ENCODE measurements at regions not wholly inside any gene's neighbourhood (a gene's known extent, or its start where the extent isn't known, plus 50 kb on each side); places are given as distances from the start of the nearest gene placed in this dataset.

- TF ChIP-seq POLR2A (IDR thresholded peaks at IDR 0.05) (no peak), EP300 (IDR thresholded peaks at IDR 0.05) (no peak), CTCF (IDR thresholded peaks at IDR 0.05) (no peak)
- intact Hi-C loops (cut with DNase I): no loop called here
- H3K4me3 ChIP-seq: no peak overlapping the region
These were observed 472.8 kb downstream of the OLFM4 start for GRCh38 chr13:53501387-53501786.

GRCh38 chr13:53507741-53508140 is 479.1 kb downstream of the OLFM4 start:
- Histone ChIP-seq H3K9me3 (no peaks in the 10 kb centered on the region), H3K4me1 (ENCODE audit: insufficient read depth) (no peaks in the 10 kb centered on the region), H3K36me3 (no peaks in the 10 kb centered on the region), H3K27ac (no peak overlapping the region), H3K27me3 (no peaks in the 10 kb centered on the region), H3K4me3 (no peak overlapping the region)
- 39 to 46% (median 42%) methylated on average over 4 of the region's 4 CpGs for WGBS, 3 donors
- TF ChIP-seq EP300 (IDR thresholded peaks at IDR 0.05) (no peak), CTCF (IDR thresholded peaks at IDR 0.05) (no peak), POLR2A (IDR thresholded peaks at IDR 0.05) (no peak)
- intact Hi-C loops (cut with DNase I): no loop called here
- DNase-seq: no peak

More at GRCh38 chr13:53501387-53501786, 472.8 kb downstream of the OLFM4 start:
- Histone ChIP-seq H3K9me3 (no peaks in the 10 kb centered on the region), H3K27ac (no peak overlapping the region), H3K4me1 (ENCODE audit: insufficient read depth) (no peaks in the 10 kb centered on the region), H3K27me3 (no peaks in the 10 kb centered on the region), H3K36me3 (no peaks in the 10 kb centered on the region)
- DNase-seq: no peak

DNA sequence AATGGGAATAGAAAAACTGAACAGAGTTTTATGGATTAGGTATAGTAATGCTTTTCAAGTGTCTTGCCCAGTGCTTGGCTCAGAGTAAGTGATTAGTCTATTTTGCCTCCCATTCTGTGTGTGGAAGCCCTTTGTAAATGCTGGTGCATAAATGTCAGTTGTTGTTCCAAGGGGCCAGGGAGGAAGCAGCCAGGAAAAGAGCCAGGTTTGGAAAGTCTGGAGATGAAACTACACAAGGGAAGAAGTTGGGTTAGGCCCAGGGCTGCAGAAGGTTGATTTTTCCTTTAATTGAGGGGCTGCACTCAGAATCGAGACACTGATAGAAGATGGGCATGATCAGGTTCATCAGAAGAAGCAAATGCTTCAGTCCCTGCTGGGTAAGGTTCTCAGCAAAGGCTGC is 484.0 kb downstream of the OLFM4 start:
- Histone ChIP-seq H3K36me3 (no peaks in the 10 kb centered on the region), H3K27ac (no peak overlapping the region), H3K4me3 (no peak overlapping the region), H3K27me3 (no peaks in the 10 kb centered on the region), H3K4me1 (ENCODE audit: insufficient read depth) (no peaks in the 10 kb centered on the region), H3K9me3 (no peaks in the 10 kb centered on the region)
- no peak for TF ChIP-seq POLR2A (IDR thresholded peaks at IDR 0.05)
- TF ChIP-seq CTCF (IDR thresholded peaks at IDR 0.05): no peak
- TF ChIP-seq EP300 (IDR thresholded peaks at IDR 0.05): no peak
- intact Hi-C loops (cut with DNase I): no loop called here
- 21 to 27% (median 23%) methylated on average over 1 of the region's 1 CpG for WGBS, 3 donors
- DNase-seq: no peak

DNA sequence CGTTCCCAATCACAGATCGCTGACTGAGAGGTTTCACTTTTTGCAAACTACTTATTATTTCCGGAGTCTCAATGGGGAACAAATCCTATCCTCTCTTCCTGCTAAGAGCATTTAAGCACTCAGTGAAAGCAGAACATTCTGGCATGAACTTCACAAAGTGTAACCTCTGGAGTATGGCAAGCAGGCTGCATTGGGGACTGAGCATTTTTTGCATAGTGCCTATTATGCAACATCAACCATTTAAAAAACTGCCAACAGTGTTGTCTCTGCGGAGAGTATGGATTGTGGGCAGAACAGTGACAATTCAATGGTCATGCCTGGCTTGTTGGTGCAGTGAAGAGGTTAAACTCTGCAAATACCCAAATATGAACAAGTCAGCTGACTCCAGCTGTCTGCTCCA is 484.6 kb downstream of the OLFM4 start:
- H3K27me3 ChIP-seq: no peaks in the 10 kb centered on the region
- no peaks in the 10 kb centered on the region for H3K4me1 ChIP-seq (ENCODE audit: insufficient read depth)
- 63 to 73% (median 66%) methylated on average over 4 of the region's 4 CpGs for WGBS, 3 donors
- no peak overlapping the region for H3K27ac ChIP-seq
- intact Hi-C loops (cut with DNase I): no loop called here
- H3K36me3 ChIP-seq: no peaks in the 10 kb centered on the region
- no peak for TF ChIP-seq POLR2A (IDR thresholded peaks at IDR 0.05)
- no peak for TF ChIP-seq CTCF (IDR thresholded peaks at IDR 0.05)
- TF ChIP-seq EP300 (IDR thresholded peaks at IDR 0.05): no peak
- no peaks in the 10 kb centered on the region for H3K9me3 ChIP-seq
- DNase-seq: no peak
- no peak overlapping the region for H3K4me3 ChIP-seq

DNA sequence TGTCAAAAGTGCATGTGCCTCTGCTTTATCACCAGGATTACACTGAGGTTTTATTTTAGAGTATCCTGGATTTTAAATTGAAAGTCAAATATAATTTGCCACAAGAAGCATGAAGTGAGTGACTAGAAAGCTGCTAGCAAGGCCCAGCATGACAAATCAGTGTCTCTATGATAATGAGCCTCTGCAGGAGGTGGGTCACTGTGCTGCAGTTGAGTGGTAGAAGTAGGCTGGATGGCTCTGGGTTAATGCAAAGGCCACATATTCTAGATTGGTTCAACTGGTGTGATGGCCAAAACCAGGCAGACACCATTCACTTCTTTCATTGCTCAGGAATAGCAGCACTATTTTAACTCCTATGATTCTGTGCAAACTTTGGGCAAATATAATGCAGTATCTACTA is 491.5 kb downstream of the OLFM4 start:
- Histone ChIP-seq H3K27ac (no peak overlapping the region), H3K27me3 (no peaks in the 10 kb centered on the region), H3K9me3 (no peaks in the 10 kb centered on the region), H3K36me3 (no peaks in the 10 kb centered on the region), H3K4me3 (no peak overlapping the region), H3K4me1 (ENCODE audit: insufficient read depth) (no peaks in the 10 kb centered on the region)
- intact Hi-C loops (cut with DNase I): no loop called here
- TF ChIP-seq CTCF (IDR thresholded peaks at IDR 0.05) (no peak), EP300 (IDR thresholded peaks at IDR 0.05) (no peak), POLR2A (IDR thresholded peaks at IDR 0.05) (no peak)
- DNase-seq: no peak

Measured in ovary (tissue), 7 donors.